ENCODE measurements at regions not wholly inside any gene's neighbourhood (a gene's known extent, or its start where the extent isn't known, plus 50 kb on each side); places are given as distances from the start of the nearest gene placed in this dataset.
"Not testable (repeated sequence)": the region's sequence is repeated elsewhere in the genome, so short reads cannot be mapped to it uniquely, and the experiment has no call there.

DNA sequence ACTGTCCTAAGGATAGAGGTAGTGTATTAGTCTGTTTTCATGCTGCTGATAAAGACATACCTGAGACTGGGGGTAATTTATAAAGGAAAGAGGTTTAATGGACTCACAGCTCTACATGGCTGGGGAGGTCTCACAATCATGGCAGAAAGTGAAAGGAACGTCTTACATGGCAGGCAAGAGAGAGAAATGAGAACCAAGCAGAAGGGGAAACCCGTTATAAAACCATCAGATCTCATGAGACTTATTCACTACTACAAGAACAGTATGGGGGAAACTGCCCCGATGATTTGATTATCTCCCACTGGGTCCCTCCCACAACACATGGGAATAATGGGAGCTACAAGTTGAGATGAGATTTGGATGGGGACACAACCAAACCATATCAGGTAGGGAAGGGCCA lies 267.4 kb downstream of the EFCAB11 start:
- not testable (repeated sequence) for TF ChIP-seq CTCF (IDR thresholded peaks at IDR 0.05; ENCODE audit: low read depth, low read length); EZH2phosphoT487 (IDR thresholded peaks at IDR 0.05; ENCODE audit: low read depth)

All from OCI-LY3 (cell line).